Panc1 (cell line): ENCODE measurements at regions not wholly inside any gene's neighbourhood (a gene's known extent, or its start where the extent isn't known, plus 50 kb on each side); places are given as distances from the start of the nearest gene placed in this dataset.

ENCODE experiments used
- ATAC-seq: fragments of 200-7000 bp; cut with Tn5 transposase; 2 replicates; pipeline ENCODE4 v1.9.1; 2020; ENCODE audit warnings: mild to moderate bottlenecking, moderate library complexity
- BruUV-seq: library from RNA; stranded (reverse); fragments of 400-500 nt; replicated peaks from 2 replicates; lab custom pipeline; 2021; lab: Mats Ljungman, UMichigan
- CTCF ChIA-PET: fragments of 300-600 bp; sonication (Branson Sonifier 250); formaldehyde crosslinking; loops from one replicate; lab custom pipeline; 2022; ENCODE audit warnings: antibody characterized with exemption; lab: Charles Lee
- POLR2A ChIA-PET: fragments of 300-600 bp; sonication (Branson Sonifier 250); formaldehyde crosslinking; loops from one replicate; lab custom pipeline; 2022; ENCODE audit warnings: antibody characterized with exemption; lab: Charles Lee
- DNase-seq: peaks from one replicate; pipeline ENCODE4 v3.0.0-alpha.2; 2010; ENCODE audit warnings: low read depth, low spot score
- H3K27ac ChIP-seq: 2 replicates; pipeline ENCODE4 v1.5.1; 2011; ENCODE audit warnings: mild to moderate bottlenecking, low read length, inconsistent platforms
- H3K27me3 ChIP-seq: fragments of 200-500 bp; sonication (Bioruptor generic); 2 replicates; pipeline ENCODE4 v1.6.0; 2014; ENCODE audit warnings: low read length, inconsistent platforms; ENCODE audit not compliant: control insufficient read depth, insufficient read depth
- H3K36me3 ChIP-seq: fragments of 200-500 bp; sonication (Bioruptor generic); 2 replicates; pipeline ENCODE4 v1.5.1; 2014; ENCODE audit warnings: inconsistent platforms, mild to moderate bottlenecking, low read length, moderate library complexity; ENCODE audit not compliant: control insufficient read depth, insufficient read depth
- H3K4me1 ChIP-seq: 2 replicates; pipeline ENCODE4 v1.5.1; 2011; ENCODE audit warnings: inconsistent platforms, mild to moderate bottlenecking, low read length, moderate library complexity; ENCODE audit not compliant: control insufficient read depth, insufficient read depth
- H3K4me3 ChIP-seq, 2 experiments: 2 replicates each; pipeline ENCODE4 v1.5.1; 2011 to 2012; ENCODE audit warnings: low read depth in 2 of 2, low read length in 2 of 2, mild to moderate bottlenecking in 2 of 2, inconsistent platforms in 1 of 2, moderate library complexity in 1 of 2
- H3K9me3 ChIP-seq: fragments of 200-500 bp; sonication (Bioruptor generic); 2 replicates; pipeline ENCODE4 v1.5.1; 2014; ENCODE audit warnings: low read depth, mild to moderate bottlenecking, inconsistent platforms, low read length, moderate library complexity; ENCODE audit not compliant: control insufficient read depth, insufficient read depth
- POLR2AphosphoS5 ChIP-seq: IDR thresholded peaks from 2 replicates; pipeline ENCODE4 v1.6.1; 2012; ENCODE audit warnings: mild to moderate bottlenecking, low read depth, low read length, moderate library complexity
- SIN3A ChIP-seq: IDR thresholded peaks from 2 replicates; pipeline ENCODE4 v1.6.1; 2012; ENCODE audit warnings: low read depth, mild to moderate bottlenecking, low read length, moderate library complexity, borderline replicate concordance; ENCODE audit not compliant: insufficient read depth
- TCF7L2 ChIP-seq: IDR thresholded peaks from 2 replicates; pipeline ENCODE4 v1.6.1; 2011; ENCODE audit warnings: mild to moderate bottlenecking, low read depth, low read length, inconsistent platforms
- in situ Hi-C: cut with HindIII; loops from 2 replicates; pipeline ENCODE4 v1.10.0; 2016; ENCODE audit warnings: low sequenced_read_pairs, low pct_unique_long_range_greater_than_20kb
- intact Hi-C: fragments of 100-400 bp; cut with micrococcal nuclease; formaldehyde crosslinking; loops from one replicate; pipeline ENCODE4 v1.10.0; 2022; ENCODE audit not compliant: unreplicated experiment
- TF ChIP-seq, protein P1 (sequence below), 2 experiments: IDR thresholded peaks; 2 replicates each; pipeline ENCODE4 v1.6.1; 2011 to 2012; ENCODE audit warnings: low read depth in 2 of 2, control low read depth in 1 of 2, low read length in 1 of 2, mild to moderate bottlenecking in 1 of 2, moderate library complexity in 1 of 2; ENCODE audit not compliant: insufficient read depth in 1 of 2
- TF ChIP-seq, protein P2 (sequence below): fragments of 450-650 bp; IDR thresholded peaks from 2 replicates; pipeline ENCODE4 v1.5.1; 2017; ENCODE audit warnings: mild to moderate bottlenecking

DNA sequence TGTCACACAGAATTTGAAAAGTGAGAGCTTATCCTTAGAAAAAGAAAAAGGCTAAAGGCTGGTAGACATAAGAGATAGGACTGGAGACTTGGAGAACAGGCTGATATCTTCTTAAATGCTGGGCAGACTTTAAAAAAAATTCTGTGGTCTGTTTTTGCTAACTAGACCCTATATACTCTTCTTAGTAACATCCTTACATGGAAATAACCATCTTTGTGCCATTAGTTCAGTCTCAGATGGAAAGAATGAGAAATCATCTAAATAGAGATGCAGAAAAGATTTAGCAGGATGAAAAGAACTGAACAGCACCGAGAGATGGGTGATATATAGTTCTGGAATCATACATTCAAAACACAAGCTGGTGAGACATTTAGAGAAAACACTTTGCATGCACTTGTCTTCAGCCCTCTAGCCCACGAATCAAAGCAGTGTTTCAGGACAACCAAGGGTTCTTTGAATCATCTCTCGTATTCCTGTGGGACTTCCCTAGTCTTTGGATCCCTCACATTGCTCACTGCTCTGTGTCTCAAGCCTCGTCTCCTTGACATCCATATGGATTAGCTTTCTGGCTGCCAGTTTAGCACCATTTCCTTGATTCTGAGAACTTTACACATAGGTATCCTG lies 93.0 kb upstream of the LYSMD4 start:
- Histone ChIP-seq H3K36me3 (no peaks in the 10 kb centered on the region), H3K4me1 (no peaks in the 10 kb centered on the region), H3K4me3 (no peak overlapping the region), H3K27me3 (no peaks in the 10 kb centered on the region), H3K9me3 (no peaks in the 10 kb centered on the region), H3K27ac (no peak overlapping the region)
- DNase-seq: no peak
- no peak for ATAC-seq
- in situ Hi-C loops (no loop called here), intact Hi-C loops (no loop called here)
- TF ChIP-seq SIN3A (no peak), POLR2AphosphoS5 (no peak), TCF7L2 (no peak)
- TF ChIP-seq, protein P1, sequence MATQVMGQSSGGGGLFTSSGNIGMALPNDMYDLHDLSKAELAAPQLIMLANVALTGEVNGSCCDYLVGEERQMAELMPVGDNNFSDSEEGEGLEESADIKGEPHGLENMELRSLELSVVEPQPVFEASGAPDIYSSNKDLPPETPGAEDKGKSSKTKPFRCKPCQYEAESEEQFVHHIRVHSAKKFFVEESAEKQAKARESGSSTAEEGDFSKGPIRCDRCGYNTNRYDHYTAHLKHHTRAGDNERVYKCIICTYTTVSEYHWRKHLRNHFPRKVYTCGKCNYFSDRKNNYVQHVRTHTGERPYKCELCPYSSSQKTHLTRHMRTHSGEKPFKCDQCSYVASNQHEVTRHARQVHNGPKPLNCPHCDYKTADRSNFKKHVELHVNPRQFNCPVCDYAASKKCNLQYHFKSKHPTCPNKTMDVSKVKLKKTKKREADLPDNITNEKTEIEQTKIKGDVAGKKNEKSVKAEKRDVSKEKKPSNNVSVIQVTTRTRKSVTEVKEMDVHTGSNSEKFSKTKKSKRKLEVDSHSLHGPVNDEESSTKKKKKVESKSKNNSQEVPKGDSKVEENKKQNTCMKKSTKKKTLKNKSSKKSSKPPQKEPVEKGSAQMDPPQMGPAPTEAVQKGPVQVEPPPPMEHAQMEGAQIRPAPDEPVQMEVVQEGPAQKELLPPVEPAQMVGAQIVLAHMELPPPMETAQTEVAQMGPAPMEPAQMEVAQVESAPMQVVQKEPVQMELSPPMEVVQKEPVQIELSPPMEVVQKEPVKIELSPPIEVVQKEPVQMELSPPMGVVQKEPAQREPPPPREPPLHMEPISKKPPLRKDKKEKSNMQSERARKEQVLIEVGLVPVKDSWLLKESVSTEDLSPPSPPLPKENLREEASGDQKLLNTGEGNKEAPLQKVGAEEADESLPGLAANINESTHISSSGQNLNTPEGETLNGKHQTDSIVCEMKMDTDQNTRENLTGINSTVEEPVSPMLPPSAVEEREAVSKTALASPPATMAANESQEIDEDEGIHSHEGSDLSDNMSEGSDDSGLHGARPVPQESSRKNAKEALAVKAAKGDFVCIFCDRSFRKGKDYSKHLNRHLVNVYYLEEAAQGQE (IDR thresholded peaks at IDR 0.05; ENCODE audit: insufficient read depth in 1 of 2, low read depth in 2 of 2, low read length in 1 of 2): no peak
- TF ChIP-seq, protein P2, sequence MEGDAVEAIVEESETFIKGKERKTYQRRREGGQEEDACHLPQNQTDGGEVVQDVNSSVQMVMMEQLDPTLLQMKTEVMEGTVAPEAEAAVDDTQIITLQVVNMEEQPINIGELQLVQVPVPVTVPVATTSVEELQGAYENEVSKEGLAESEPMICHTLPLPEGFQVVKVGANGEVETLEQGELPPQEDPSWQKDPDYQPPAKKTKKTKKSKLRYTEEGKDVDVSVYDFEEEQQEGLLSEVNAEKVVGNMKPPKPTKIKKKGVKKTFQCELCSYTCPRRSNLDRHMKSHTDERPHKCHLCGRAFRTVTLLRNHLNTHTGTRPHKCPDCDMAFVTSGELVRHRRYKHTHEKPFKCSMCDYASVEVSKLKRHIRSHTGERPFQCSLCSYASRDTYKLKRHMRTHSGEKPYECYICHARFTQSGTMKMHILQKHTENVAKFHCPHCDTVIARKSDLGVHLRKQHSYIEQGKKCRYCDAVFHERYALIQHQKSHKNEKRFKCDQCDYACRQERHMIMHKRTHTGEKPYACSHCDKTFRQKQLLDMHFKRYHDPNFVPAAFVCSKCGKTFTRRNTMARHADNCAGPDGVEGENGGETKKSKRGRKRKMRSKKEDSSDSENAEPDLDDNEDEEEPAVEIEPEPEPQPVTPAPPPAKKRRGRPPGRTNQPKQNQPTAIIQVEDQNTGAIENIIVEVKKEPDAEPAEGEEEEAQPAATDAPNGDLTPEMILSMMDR: no peak
- CTCF ChIA-PET: no interaction called here
- no TSS peak for BruUV-seq
- POLR2A ChIA-PET: no interaction called here

DNA sequence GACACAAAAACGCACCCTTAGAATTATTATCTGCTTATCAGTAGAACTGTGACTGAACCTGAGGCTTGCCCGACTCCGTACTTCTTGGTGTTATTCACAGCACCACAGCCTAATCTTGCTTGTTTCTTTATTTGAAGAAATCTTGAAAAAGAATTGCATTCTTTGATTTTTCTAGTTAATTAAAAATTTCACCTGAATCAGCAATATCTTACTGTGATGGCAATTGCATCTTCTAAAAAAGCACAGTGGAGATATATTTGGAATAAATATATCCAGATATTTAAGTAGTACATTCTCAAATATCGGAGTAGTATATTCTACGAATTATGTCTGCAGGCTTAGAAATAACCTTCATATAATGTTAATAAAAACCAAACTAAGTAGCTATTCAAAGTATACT lies 90.1 kb upstream of the LYSMD4 start:
- no peak overlapping the region for H3K27ac ChIP-seq
- in situ Hi-C loops: no loop called here
- ChIA-PET CTCF (no interaction called here), POLR2A (no interaction called here)
- H3K27me3 ChIP-seq: no peaks in the 10 kb centered on the region
- DNase-seq: no peak
- no peak overlapping the region for H3K4me3 ChIP-seq
- H3K4me1 ChIP-seq: no peaks in the 10 kb centered on the region
- TF ChIP-seq, protein P2: no peak
- TF ChIP-seq, protein P1 (IDR thresholded peaks at IDR 0.05; ENCODE audit: insufficient read depth in 1 of 2, low read depth in 2 of 2, low read length in 1 of 2): no peak
- TF ChIP-seq SIN3A (no peak), POLR2AphosphoS5 (no peak), TCF7L2 (no peak)
- ATAC-seq: no peak
- H3K36me3 ChIP-seq: no peaks in the 10 kb centered on the region
- no peaks in the 10 kb centered on the region for H3K9me3 ChIP-seq
- intact Hi-C loops: no loop called here
- BruUV-seq: no TSS peak
